Astrocyte (in vitro differentiated cells and primary cell): ENCODE measurements at regions not wholly inside any gene's neighbourhood (a gene's known extent, or its start where the extent isn't known, plus 50 kb on each side); places are given as distances from the start of the nearest gene placed in this dataset.

ENCODE experiments used
- EZH2 ChIP-seq: IDR thresholded peaks from 2 replicates; pipeline ENCODE4 v1.6.1; 2012; ENCODE audit warnings: mild to moderate bottlenecking, low read length, inconsistent platforms; ENCODE audit not compliant: insufficient read depth
- TF ChIP-seq, protein P1 (sequence below): IDR thresholded peaks from 2 replicates; pipeline ENCODE4 v1.5.1; 2011; ENCODE audit warnings: low read depth, mild to moderate bottlenecking, inconsistent platforms, low read length, moderate library complexity; ENCODE audit not compliant: insufficient read depth

DNA sequence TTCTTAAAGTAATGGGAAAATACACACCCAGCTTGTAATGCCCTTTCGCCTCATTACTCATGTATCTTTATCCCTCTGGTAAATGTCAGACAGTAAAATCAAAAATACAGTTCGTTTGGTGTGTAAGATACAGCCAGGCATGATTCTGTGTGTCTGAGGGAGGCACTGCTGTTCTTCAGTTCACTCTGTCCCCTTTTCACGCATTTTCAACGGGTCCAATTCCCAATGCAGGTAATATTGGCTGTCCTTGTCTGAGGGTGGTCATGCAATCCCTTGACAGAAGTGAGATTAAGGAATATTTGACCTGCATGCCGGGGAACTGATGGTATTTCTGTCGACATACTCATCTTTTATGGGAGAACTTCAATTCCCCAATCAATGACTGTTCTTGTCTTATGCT is 587.2 kb upstream of the NXPH2 start:
- TF ChIP-seq, protein P1, sequence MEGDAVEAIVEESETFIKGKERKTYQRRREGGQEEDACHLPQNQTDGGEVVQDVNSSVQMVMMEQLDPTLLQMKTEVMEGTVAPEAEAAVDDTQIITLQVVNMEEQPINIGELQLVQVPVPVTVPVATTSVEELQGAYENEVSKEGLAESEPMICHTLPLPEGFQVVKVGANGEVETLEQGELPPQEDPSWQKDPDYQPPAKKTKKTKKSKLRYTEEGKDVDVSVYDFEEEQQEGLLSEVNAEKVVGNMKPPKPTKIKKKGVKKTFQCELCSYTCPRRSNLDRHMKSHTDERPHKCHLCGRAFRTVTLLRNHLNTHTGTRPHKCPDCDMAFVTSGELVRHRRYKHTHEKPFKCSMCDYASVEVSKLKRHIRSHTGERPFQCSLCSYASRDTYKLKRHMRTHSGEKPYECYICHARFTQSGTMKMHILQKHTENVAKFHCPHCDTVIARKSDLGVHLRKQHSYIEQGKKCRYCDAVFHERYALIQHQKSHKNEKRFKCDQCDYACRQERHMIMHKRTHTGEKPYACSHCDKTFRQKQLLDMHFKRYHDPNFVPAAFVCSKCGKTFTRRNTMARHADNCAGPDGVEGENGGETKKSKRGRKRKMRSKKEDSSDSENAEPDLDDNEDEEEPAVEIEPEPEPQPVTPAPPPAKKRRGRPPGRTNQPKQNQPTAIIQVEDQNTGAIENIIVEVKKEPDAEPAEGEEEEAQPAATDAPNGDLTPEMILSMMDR = no peak
- TF ChIP-seq EZH2 = no peak
